ENCODE measurements at regions not wholly inside any gene's neighbourhood (a gene's known extent, or its start where the extent isn't known, plus 50 kb on each side); places are given as distances from the start of the nearest gene placed in this dataset.

GRCh38 chr6:25196464-25196863 lies 82.7 kb upstream of the CARMIL1 start:
- CTCF ChIA-PET, result no interaction called here
- POLR2A ChIA-PET, result no interaction called here

DNA sequence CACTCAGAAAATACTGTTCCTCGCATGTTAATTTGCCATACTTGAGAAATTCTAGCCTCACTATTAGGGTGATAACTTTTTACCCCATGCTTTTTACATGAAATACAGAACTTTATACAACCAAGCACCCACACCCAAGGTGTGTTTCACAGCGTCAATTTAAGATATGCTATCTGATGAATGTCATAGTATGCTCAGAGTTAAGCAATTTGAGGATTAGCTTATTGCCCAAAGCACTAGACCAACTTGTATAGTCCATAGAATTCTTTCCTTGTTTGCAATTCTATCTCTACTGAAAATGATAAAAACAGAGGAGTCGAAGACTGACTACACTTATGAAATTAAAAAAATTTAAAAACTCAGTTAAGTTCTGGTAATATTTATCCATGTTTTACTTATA lies 82.1 kb upstream of the CARMIL1 start:
- ChIA-PET CTCF (no interaction called here), POLR2A (no interaction called here)
- no peak for TF ChIP-seq NFE2L1 (CRISPR knock-in tag; IDR thresholded peaks at IDR 0.05)
- TF ChIP-seq, protein P1, sequence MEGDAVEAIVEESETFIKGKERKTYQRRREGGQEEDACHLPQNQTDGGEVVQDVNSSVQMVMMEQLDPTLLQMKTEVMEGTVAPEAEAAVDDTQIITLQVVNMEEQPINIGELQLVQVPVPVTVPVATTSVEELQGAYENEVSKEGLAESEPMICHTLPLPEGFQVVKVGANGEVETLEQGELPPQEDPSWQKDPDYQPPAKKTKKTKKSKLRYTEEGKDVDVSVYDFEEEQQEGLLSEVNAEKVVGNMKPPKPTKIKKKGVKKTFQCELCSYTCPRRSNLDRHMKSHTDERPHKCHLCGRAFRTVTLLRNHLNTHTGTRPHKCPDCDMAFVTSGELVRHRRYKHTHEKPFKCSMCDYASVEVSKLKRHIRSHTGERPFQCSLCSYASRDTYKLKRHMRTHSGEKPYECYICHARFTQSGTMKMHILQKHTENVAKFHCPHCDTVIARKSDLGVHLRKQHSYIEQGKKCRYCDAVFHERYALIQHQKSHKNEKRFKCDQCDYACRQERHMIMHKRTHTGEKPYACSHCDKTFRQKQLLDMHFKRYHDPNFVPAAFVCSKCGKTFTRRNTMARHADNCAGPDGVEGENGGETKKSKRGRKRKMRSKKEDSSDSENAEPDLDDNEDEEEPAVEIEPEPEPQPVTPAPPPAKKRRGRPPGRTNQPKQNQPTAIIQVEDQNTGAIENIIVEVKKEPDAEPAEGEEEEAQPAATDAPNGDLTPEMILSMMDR (IDR thresholded peaks at IDR 0.05), result no peak
- no peak for TF ChIP-seq ZBTB21 (CRISPR knock-in tag; IDR thresholded peaks at IDR 0.05; ENCODE audit: borderline replicate concordance)
- no peak for TF ChIP-seq FOXP1 (CRISPR knock-in tag; IDR thresholded peaks at IDR 0.05; ENCODE audit: borderline replicate concordance)
- no peak for TF ChIP-seq ZSCAN18 (CRISPR knock-in tag; IDR thresholded peaks at IDR 0.05)
- TF ChIP-seq GTF2I (CRISPR knock-in tag; conservative IDR thresholded peaks at IDR 0.05), result no peak
- no peak for TF ChIP-seq KAT7 (CRISPR knock-in tag; IDR thresholded peaks at IDR 0.05; ENCODE audit: borderline replicate concordance)
- TF ChIP-seq SMAD4 (CRISPR knock-in tag; IDR thresholded peaks at IDR 0.05), result no peak
- TF ChIP-seq ZNF423 (CRISPR knock-in tag; IDR thresholded peaks at IDR 0.05), result no peak
- no peak for TF ChIP-seq CBFB (CRISPR knock-in tag; IDR thresholded peaks at IDR 0.05; ENCODE audit: low read depth)
- TF ChIP-seq ATF2 (CRISPR knock-in tag; IDR thresholded peaks at IDR 0.05; ENCODE audit: borderline replicate concordance, low read depth), result no peak
- TF ChIP-seq ESRRA (CRISPR knock-in tag; IDR thresholded peaks at IDR 0.05; ENCODE audit: borderline replicate concordance), result no peak
- no peak for TF ChIP-seq GRHL2 (CRISPR knock-in tag; IDR thresholded peaks at IDR 0.05; ENCODE audit: insufficient replicate concordance, severe bottlenecking)
- TF ChIP-seq E2F1 (CRISPR knock-in tag; IDR thresholded peaks at IDR 0.05), result no peak
- TF ChIP-seq, protein P2, sequence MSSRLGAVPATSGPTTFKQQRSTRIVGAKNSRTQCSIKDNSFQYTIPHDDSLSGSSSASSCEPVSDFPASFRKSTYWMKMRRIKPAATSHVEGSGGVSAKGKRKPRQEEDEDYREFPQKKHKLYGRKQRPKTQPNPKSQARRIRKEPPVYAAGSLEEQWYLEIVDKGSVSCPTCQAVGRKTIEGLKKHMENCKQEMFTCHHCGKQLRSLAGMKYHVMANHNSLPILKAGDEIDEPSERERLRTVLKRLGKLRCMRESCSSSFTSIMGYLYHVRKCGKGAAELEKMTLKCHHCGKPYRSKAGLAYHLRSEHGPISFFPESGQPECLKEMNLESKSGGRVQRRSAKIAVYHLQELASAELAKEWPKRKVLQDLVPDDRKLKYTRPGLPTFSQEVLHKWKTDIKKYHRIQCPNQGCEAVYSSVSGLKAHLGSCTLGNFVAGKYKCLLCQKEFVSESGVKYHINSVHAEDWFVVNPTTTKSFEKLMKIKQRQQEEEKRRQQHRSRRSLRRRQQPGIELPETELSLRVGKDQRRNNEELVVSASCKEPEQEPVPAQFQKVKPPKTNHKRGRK (CRISPR knock-in tag; IDR thresholded peaks at IDR 0.05; ENCODE audit: borderline replicate concordance), result no peak
- TF ChIP-seq IRF2 (CRISPR knock-in tag; IDR thresholded peaks at IDR 0.05; ENCODE audit: borderline replicate concordance, low read depth), result no peak
- no peak overlapping the region for H3K27ac Mint-ChIP-seq
- no peaks in the 10 kb centered on the region for H3K27me3 Mint-ChIP-seq (ENCODE audit: low read depth)
- no peaks in the 10 kb centered on the region for H3K4me1 Mint-ChIP-seq
- ATAC-seq, result no peak
- no peaks in the 10 kb centered on the region for H3K9me3 Mint-ChIP-seq
- H3K36me3 Mint-ChIP-seq, result no peaks in the 10 kb centered on the region
- no peak for DNase-seq (ENCODE audit: low spot score)
- no peak overlapping the region for H3K4me3 Mint-ChIP-seq

More at GRCh38 chr6:25196464-25196863, 82.7 kb upstream of the CARMIL1 start:
- no peak for ATAC-seq
- TF ChIP-seq RELA (CRISPR knock-in tag; IDR thresholded peaks at IDR 0.05; ENCODE audit: borderline replicate concordance) (no peak), EMX1 (CRISPR knock-in tag; IDR thresholded peaks at IDR 0.05) (no peak), GRHL2 (CRISPR knock-in tag; IDR thresholded peaks at IDR 0.05; ENCODE audit: insufficient replicate concordance, severe bottlenecking) (no peak), NR3C1 (CRISPR knock-in tag; conservative IDR thresholded peaks at IDR 0.05; ENCODE audit: low read depth) (no peak), ZNF138 (CRISPR knock-in tag; conservative IDR thresholded peaks at IDR 0.05) (no peak), NR2C2 (CRISPR knock-in tag; IDR thresholded peaks at IDR 0.05) (no peak), ATF1 (CRISPR knock-in tag; IDR thresholded peaks at IDR 0.05) (no peak), IRF2 (CRISPR knock-in tag; IDR thresholded peaks at IDR 0.05; ENCODE audit: borderline replicate concordance, low read depth) (no peak), NFE2L1 (CRISPR knock-in tag; IDR thresholded peaks at IDR 0.05) (no peak), MYBL2 (CRISPR knock-in tag; IDR thresholded peaks at IDR 0.05) (no peak), ZNF416 (CRISPR knock-in tag; IDR thresholded peaks at IDR 0.05) (no peak), ZBTB43 (CRISPR knock-in tag; IDR thresholded peaks at IDR 0.05) (no peak), CREM (CRISPR knock-in tag; IDR thresholded peaks at IDR 0.05) (no peak), FOXJ3 (CRISPR knock-in tag; IDR thresholded peaks at IDR 0.05; ENCODE audit: borderline replicate concordance) (no peak)
- TF ChIP-seq, protein P2 (CRISPR knock-in tag; IDR thresholded peaks at IDR 0.05; ENCODE audit: borderline replicate concordance), result no peak
- H3K4me1 Mint-ChIP-seq, result no peaks in the 10 kb centered on the region
- H3K27ac Mint-ChIP-seq, result no peak overlapping the region
- no peak for DNase-seq (ENCODE audit: low spot score)
- no peaks in the 10 kb centered on the region for H3K9me3 Mint-ChIP-seq
- no peak overlapping the region for H3K4me3 Mint-ChIP-seq
- no peaks in the 10 kb centered on the region for H3K36me3 Mint-ChIP-seq
- H3K27me3 Mint-ChIP-seq (ENCODE audit: low read depth), result no peaks in the 10 kb centered on the region

Measured in WTC11 (cell line).